ENCODE measurements at regions not wholly inside any gene's neighbourhood (a gene's known extent, or its start where the extent isn't known, plus 50 kb on each side); places are given as distances from the start of the nearest gene placed in this dataset.

DNA sequence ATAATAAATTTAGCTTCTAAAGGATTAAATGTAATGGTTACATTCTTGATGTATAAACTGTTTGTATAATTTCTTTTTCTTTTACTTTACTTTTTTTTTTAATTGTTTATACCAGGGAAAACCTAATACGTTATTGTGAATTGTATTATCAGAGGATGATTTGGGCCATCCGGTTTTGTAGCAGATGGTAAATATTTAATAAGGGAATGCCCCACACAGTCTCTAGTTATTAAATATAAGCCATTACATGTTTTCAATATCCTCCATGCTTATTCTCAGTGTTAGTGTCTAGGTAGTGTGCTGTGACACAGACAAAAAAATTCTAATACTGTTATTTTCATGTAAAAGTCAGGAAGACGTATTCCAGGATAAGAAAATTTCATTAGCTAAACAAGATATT, 553.9 kb downstream of the ZNF804A start:
- H3K36me3 ChIP-seq (ENCODE audit: control insufficient read depth in 2 of 3, insufficient read depth in 3 of 3, low read length in 3 of 3) = no peaks in the 10 kb centered on the region
- no peak overlapping the region for H3K27ac ChIP-seq (ENCODE audit: low read depth in 2 of 2, low read length in 2 of 2)
- no peak overlapping the region for H3K4me3 ChIP-seq (ENCODE audit: low read length in 3 of 3)
- H3K9me3 ChIP-seq (ENCODE audit: control insufficient read depth in 2 of 3, insufficient read depth in 1 of 3, low read length in 3 of 3) = no peaks in the 10 kb centered on the region
- intact Hi-C loops (cut with DNase I) = no loop called here
- DNase-seq (no peak), FAIRE-seq (no peak)
- no peaks in the 10 kb centered on the region for H3K27me3 ChIP-seq (ENCODE audit: control insufficient read depth, insufficient read depth, low read length)
- no peak overlapping the region for H3K9ac ChIP-seq (ENCODE audit: low read length in 3 of 3)
- TF ChIP-seq, protein P1, sequence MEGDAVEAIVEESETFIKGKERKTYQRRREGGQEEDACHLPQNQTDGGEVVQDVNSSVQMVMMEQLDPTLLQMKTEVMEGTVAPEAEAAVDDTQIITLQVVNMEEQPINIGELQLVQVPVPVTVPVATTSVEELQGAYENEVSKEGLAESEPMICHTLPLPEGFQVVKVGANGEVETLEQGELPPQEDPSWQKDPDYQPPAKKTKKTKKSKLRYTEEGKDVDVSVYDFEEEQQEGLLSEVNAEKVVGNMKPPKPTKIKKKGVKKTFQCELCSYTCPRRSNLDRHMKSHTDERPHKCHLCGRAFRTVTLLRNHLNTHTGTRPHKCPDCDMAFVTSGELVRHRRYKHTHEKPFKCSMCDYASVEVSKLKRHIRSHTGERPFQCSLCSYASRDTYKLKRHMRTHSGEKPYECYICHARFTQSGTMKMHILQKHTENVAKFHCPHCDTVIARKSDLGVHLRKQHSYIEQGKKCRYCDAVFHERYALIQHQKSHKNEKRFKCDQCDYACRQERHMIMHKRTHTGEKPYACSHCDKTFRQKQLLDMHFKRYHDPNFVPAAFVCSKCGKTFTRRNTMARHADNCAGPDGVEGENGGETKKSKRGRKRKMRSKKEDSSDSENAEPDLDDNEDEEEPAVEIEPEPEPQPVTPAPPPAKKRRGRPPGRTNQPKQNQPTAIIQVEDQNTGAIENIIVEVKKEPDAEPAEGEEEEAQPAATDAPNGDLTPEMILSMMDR (IDR thresholded peaks at IDR 0.05; ENCODE audit: borderline replicate concordance, extremely low read depth, insufficient read depth) = no peak
- no peaks in the 10 kb centered on the region for H3K4me1 ChIP-seq (ENCODE audit: control insufficient read depth in 2 of 3, insufficient read depth in 2 of 3, low read depth in 1 of 3, low read length in 3 of 3)

DNA sequence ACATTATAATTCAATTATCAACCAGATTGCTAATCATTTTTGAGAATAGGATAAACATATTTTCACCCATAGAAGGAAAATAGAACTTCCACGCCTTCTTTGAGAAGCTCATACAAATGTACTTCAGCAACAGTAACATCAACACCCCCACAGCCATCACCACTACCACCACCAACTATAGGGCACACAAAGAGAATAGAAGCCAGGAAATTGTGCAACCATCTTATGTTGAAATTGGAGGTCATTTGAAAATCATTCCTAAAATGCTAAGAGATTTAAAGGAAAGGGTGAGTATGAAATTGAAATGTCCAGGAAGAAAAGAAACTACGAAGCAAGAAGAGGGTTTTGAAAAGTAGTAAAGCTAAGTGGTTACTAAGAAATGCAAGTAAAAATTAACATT, 563.4 kb downstream of the ZNF804A start:
- H3K9ac ChIP-seq (ENCODE audit: low read length in 3 of 3) = no peak overlapping the region
- no peaks in the 10 kb centered on the region for H3K36me3 ChIP-seq (ENCODE audit: control insufficient read depth in 2 of 3, insufficient read depth in 3 of 3, low read length in 3 of 3)
- no peaks in the 10 kb centered on the region for H3K4me1 ChIP-seq (ENCODE audit: control insufficient read depth in 2 of 3, insufficient read depth in 2 of 3, low read depth in 1 of 3, low read length in 3 of 3)
- FAIRE-seq = no peak
- no peaks in the 10 kb centered on the region for H3K27me3 ChIP-seq (ENCODE audit: control insufficient read depth, insufficient read depth, low read length)
- intact Hi-C loops (cut with DNase I) = no loop called here
- DNase-seq = no peak
- no peak overlapping the region for H3K4me3 ChIP-seq (ENCODE audit: low read length in 3 of 3)
- TF ChIP-seq, protein P1 (IDR thresholded peaks at IDR 0.05; ENCODE audit: borderline replicate concordance, extremely low read depth, insufficient read depth) = no peak
- no peaks in the 10 kb centered on the region for H3K9me3 ChIP-seq (ENCODE audit: control insufficient read depth in 2 of 3, insufficient read depth in 1 of 3, low read length in 3 of 3)
- H3K27ac ChIP-seq (ENCODE audit: low read depth in 2 of 2, low read length in 2 of 2) = no peak overlapping the region

DNA sequence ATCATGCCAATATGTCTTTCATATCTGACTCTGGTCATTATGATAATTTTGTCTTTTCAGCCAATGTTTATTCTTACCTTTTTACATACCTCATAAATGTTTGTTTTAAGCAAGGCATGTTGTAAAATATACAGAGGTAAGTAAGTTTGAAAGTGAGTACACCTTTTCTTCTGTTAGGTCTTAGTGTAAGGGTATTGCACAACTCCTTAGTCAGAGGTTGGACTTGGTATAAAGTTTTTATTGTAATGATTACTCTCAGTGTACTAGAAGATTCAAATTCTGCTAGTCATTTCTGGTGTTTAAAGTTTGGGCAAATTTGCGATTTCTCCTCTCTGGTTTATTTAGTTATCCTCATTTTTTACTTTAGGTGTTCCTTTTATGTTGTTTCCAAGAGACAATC, 564.3 kb upstream of the FSIP2 start:
- H3K9me3 ChIP-seq (ENCODE audit: control insufficient read depth in 2 of 3, insufficient read depth in 1 of 3, low read length in 3 of 3) = no peaks in the 10 kb centered on the region
- no peak overlapping the region for H3K27ac ChIP-seq (ENCODE audit: low read depth in 2 of 2, low read length in 2 of 2)
- FAIRE-seq = no peak
- H3K9ac ChIP-seq (ENCODE audit: low read length in 3 of 3) = no peak overlapping the region
- intact Hi-C loops (cut with DNase I) = no loop called here
- no peaks in the 10 kb centered on the region for H3K36me3 ChIP-seq (ENCODE audit: control insufficient read depth in 2 of 3, insufficient read depth in 3 of 3, low read length in 3 of 3)
- no peak for DNase-seq
- no peaks in the 10 kb centered on the region for H3K4me1 ChIP-seq (ENCODE audit: control insufficient read depth in 2 of 3, insufficient read depth in 2 of 3, low read depth in 1 of 3, low read length in 3 of 3)
- no peaks in the 10 kb centered on the region for H3K27me3 ChIP-seq (ENCODE audit: control insufficient read depth, insufficient read depth, low read length)
- TF ChIP-seq, protein P1 (IDR thresholded peaks at IDR 0.05; ENCODE audit: borderline replicate concordance, extremely low read depth, insufficient read depth) = no peak
- H3K4me3 ChIP-seq (ENCODE audit: low read length in 3 of 3) = no peak overlapping the region

DNA sequence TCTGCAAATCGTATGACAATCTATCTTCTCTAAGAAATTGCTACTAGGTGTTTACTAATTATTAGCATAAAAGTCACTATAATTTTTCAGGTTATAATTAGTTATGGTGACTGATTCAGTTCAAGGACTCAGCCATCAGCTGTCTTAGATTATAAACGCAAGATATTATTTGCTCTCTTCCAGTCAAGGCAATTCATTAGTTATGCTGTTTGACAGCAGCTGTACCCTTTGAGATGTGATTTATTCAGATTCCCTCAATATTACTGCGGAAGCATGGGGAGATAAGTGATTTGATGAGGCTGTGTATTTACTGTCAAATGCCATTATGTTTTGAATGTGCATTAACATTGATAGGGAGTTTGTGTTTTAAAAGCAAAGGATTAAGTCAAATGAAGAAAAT, 558.9 kb upstream of the FSIP2 start:
- intact Hi-C loops (cut with DNase I) = no loop called here
- Histone ChIP-seq H3K27me3 (ENCODE audit: control insufficient read depth, insufficient read depth, low read length) (no peaks in the 10 kb centered on the region), H3K4me3 (ENCODE audit: low read length in 3 of 3) (no peak overlapping the region), H3K9ac (ENCODE audit: low read length in 3 of 3) (no peak overlapping the region), H3K4me1 (ENCODE audit: control insufficient read depth in 2 of 3, insufficient read depth in 2 of 3, low read depth in 1 of 3, low read length in 3 of 3) (no peaks in the 10 kb centered on the region), H3K27ac (ENCODE audit: low read depth in 2 of 2, low read length in 2 of 2) (no peak overlapping the region), H3K9me3 (ENCODE audit: control insufficient read depth in 2 of 3, insufficient read depth in 1 of 3, low read length in 3 of 3) (no peaks in the 10 kb centered on the region), H3K36me3 (ENCODE audit: control insufficient read depth in 2 of 3, insufficient read depth in 3 of 3, low read length in 3 of 3) (no peaks in the 10 kb centered on the region)
- FAIRE-seq = no peak
- no peak for DNase-seq
- TF ChIP-seq, protein P1 (IDR thresholded peaks at IDR 0.05; ENCODE audit: borderline replicate concordance, extremely low read depth, insufficient read depth) = no peak

All from kidney (tissue), 13 donors.